GM23248 (cell line): ENCODE measurements at regions not wholly inside any gene's neighbourhood (a gene's known extent, or its start where the extent isn't known, plus 50 kb on each side); places are given as distances from the start of the nearest gene placed in this dataset.

Source experiments
- DNase-seq: peaks from one replicate; pipeline ENCODE4 v3.0.0-alpha.2; 2015
- H2AFZ ChIP-seq: fragments of 200-600 bp; sonication (generic); 2 replicates; pipeline ENCODE4 v1.6.1; 2016; ENCODE audit warnings: antibody characterized with exemption
- H3F3A ChIP-seq: fragments of 200-600 bp; sonication (generic); 2 replicates; pipeline ENCODE4 v1.6.1; 2016; ENCODE audit warnings: mild to moderate bottlenecking, antibody characterized with exemption, mixed run types; ENCODE audit not compliant: insufficient read depth
- H3K27ac ChIP-seq: fragments of 200-600 bp; sonication (generic); 2 replicates; pipeline ENCODE4 v1.5.1; 2016; ENCODE audit warnings: mild to moderate bottlenecking
- H3K27me3 ChIP-seq: fragments of 200-600 bp; sonication (generic); replicated peaks from 2 replicates; pipeline ENCODE4 v1.6.1; 2016; ENCODE audit warnings: mild to moderate bottlenecking; ENCODE audit not compliant: insufficient read depth
- H3K36me3 ChIP-seq: fragments of 200-600 bp; sonication (generic); 2 replicates; pipeline ENCODE4 v1.6.1; 2016; ENCODE audit warnings: low read depth, mild to moderate bottlenecking
- H3K4me1 ChIP-seq: fragments of 200-600 bp; sonication (generic); 2 replicates; pipeline ENCODE4 v1.6.1; 2016; ENCODE audit warnings: mild to moderate bottlenecking; ENCODE audit not compliant: insufficient read depth
- H3K4me2 ChIP-seq: fragments of 200-600 bp; sonication (generic); one replicate; pipeline ENCODE4 v1.6.1; 2016; ENCODE audit warnings: mild to moderate bottlenecking; ENCODE audit not compliant: unreplicated experiment
- H3K4me3 ChIP-seq: fragments of 200-600 bp; sonication (generic); 2 replicates; pipeline ENCODE4 v1.5.1; 2016; ENCODE audit warnings: mild to moderate bottlenecking
- H3K79me2 ChIP-seq: fragments of 200-600 bp; sonication (generic); 2 replicates; pipeline ENCODE4 v1.6.1; 2016; ENCODE audit warnings: mild to moderate bottlenecking; ENCODE audit not compliant: insufficient read depth
- H3K9ac ChIP-seq: fragments of 200-600 bp; sonication (generic); 2 replicates; pipeline ENCODE4 v1.6.1; 2016; ENCODE audit warnings: mild to moderate bottlenecking
- H3K9me2 ChIP-seq: fragments of 200-600 bp; sonication (generic); 2 replicates; pipeline ENCODE4 v1.6.1; 2016; ENCODE audit warnings: mixed run types, mild to moderate bottlenecking, moderate library complexity; ENCODE audit not compliant: insufficient read depth
- H3K9me3 ChIP-seq: fragments of 200-600 bp; sonication (generic); one replicate; pipeline ENCODE4 v1.6.1; 2017; ENCODE audit warnings: low read depth
- H4K20me1 ChIP-seq: fragments of 200-600 bp; sonication (generic); 2 replicates; pipeline ENCODE4 v1.6.0; 2016; ENCODE audit not compliant: insufficient read depth
- EZH2 ChIP-seq: fragments of 200-600 bp; sonication (generic); IDR thresholded peaks from 2 replicates; pipeline ENCODE4 v1.6.1; 2018; ENCODE audit warnings: antibody characterized with exemption, mild to moderate bottlenecking; ENCODE audit not compliant: insufficient read depth, poor library complexity, severe bottlenecking
- EZH2phosphoT487 ChIP-seq: fragments of 200-600 bp; sonication (generic); IDR thresholded peaks from 2 replicates; pipeline ENCODE4 v1.6.1; 2018; ENCODE audit warnings: antibody characterized with exemption, moderate library complexity, mild to moderate bottlenecking, low read depth; ENCODE audit not compliant: insufficient read depth
- WGBS, 2 experiments: methylation state at CpG; one replicate each; pipeline ENCODE4 v1.1.6; 2015 to 2017; ENCODE audit warnings: low lambda C conversion rate in 2 of 2, low coverage in 1 of 2; ENCODE audit errors: missing lambda C conversion rate in 2 of 2; 5-methylcytosine and 5-hydroxymethylcytosine counted together
- in situ Hi-C: fragments of 300-500 bp; cut with MboI; formaldehyde crosslinking; loops from 2 replicates; pipeline ENCODE4 v1.15.0; 2020

DNA sequence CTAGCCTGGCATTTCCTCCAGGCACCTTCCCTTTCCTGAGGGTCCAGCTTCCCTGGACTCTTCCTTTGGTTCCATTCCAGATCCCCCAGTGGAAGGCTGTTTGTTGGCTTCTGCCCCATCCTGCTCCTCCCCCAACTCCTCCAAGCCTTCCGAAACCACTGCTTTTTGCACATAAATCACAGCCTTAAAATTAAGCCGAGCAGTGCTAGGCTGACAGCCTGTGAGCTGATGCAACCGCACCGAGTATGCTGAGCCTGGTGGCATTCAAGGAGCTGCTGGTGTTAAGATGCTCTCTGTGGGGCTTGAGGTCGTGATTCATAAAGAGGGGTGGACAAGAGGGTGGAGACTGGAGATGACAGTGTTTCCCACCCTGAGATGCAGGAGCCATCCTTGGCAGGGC, 266.6 kb upstream of the C1orf174 start:
- H3K9me3 ChIP-seq, result no peaks in the 10 kb centered on the region
- in situ Hi-C loops, result no loop called here
- no peak overlapping the region for H3K4me3 ChIP-seq
- no peaks in the 10 kb centered on the region for H3K9me2 ChIP-seq
- H3K36me3 ChIP-seq, result no peaks in the 10 kb centered on the region
- H3K9ac ChIP-seq, result no peak overlapping the region
- H3K27me3 ChIP-seq, result no peaks in the 10 kb centered on the region
- H3K4me2 ChIP-seq, result no peak overlapping the region
- no peak overlapping the region for H3K27ac ChIP-seq
- 5 to 8% methylated on average over 5 of the region's 5 CpGs for WGBS, 2 experiments
- no peak overlapping the region for H2AFZ ChIP-seq
- no peaks in the 10 kb centered on the region for H3K4me1 ChIP-seq
- no peaks in the 10 kb centered on the region for H4K20me1 ChIP-seq
- no peaks in the 10 kb centered on the region for H3K79me2 ChIP-seq
- TF ChIP-seq EZH2 (no peak), EZH2phosphoT487 (no peak)
- no peak for DNase-seq
- H3F3A ChIP-seq, result no peaks in the 10 kb centered on the region

GRCh38 chr1:4169991-4170390, 269.9 kb upstream of the C1orf174 start:
- Histone ChIP-seq H3K4me2 (no peak overlapping the region), H3K9ac (no peak overlapping the region), H3K27ac (no peak overlapping the region), H4K20me1 (no peaks in the 10 kb centered on the region), H3K4me1 (no peaks in the 10 kb centered on the region), H3K9me3 (no peaks in the 10 kb centered on the region), H2AFZ (no peak overlapping the region), H3F3A (no peaks in the 10 kb centered on the region), H3K36me3 (no peaks in the 10 kb centered on the region), H3K79me2 (no peaks in the 10 kb centered on the region), H3K9me2 (no peaks in the 10 kb centered on the region), H3K27me3 (no peaks in the 10 kb centered on the region), H3K4me3 (no peak overlapping the region)
- 19 to 20% methylated on average over 6 of the region's 6 CpGs for WGBS, 2 experiments
- no peak for DNase-seq
- TF ChIP-seq EZH2 (no peak), EZH2phosphoT487 (no peak)
- in situ Hi-C loops, result no loop called here

GRCh38 chr1:4170548-4171340, 270.7 kb upstream of the C1orf174 start:
- Histone ChIP-seq H2AFZ (no peak overlapping the region), H3K4me1 (no peaks in the 10 kb centered on the region), H3F3A (no peaks in the 10 kb centered on the region), H4K20me1 (no peaks in the 10 kb centered on the region), H3K4me2 (no peak overlapping the region), H3K27ac (no peak overlapping the region), H3K36me3 (no peaks in the 10 kb centered on the region), H3K9me3 (no peaks in the 10 kb centered on the region), H3K9ac (no peak overlapping the region), H3K27me3 (no peaks in the 10 kb centered on the region), H3K4me3 (no peak overlapping the region), H3K9me2 (no peaks in the 10 kb centered on the region), H3K79me2 (no peaks in the 10 kb centered on the region)
- no peak for DNase-seq
- 15 to 19% methylated on average over 25 of the region's 25 CpGs for WGBS, 2 experiments
- in situ Hi-C loops, result no loop called here
- TF ChIP-seq EZH2, result no peak
- TF ChIP-seq EZH2phosphoT487, result no peak

GRCh38 chr1:4171480-4172450, 271.7 kb upstream of the C1orf174 start:
- Histone ChIP-seq H3K4me2 (no peak overlapping the region), H3F3A (no peaks in the 10 kb centered on the region), H3K36me3 (no peaks in the 10 kb centered on the region), H3K4me1 (no peaks in the 10 kb centered on the region), H3K9me3 (no peaks in the 10 kb centered on the region), H3K9me2 (no peaks in the 10 kb centered on the region), H4K20me1 (no peaks in the 10 kb centered on the region), H2AFZ (no peak overlapping the region), H3K27me3 (no peaks in the 10 kb centered on the region), H3K9ac (no peak overlapping the region), H3K27ac (no peak overlapping the region), H3K4me3 (no peak overlapping the region), H3K79me2 (no peaks in the 10 kb centered on the region)
- DNase-seq, result no peak
- in situ Hi-C loops, result no loop called here
- WGBS, 2 experiments, result 24% methylated on average over 19 to 23 of the region's 23 CpGs
- no peak for TF ChIP-seq EZH2phosphoT487
- no peak for TF ChIP-seq EZH2
